Ishikawa (cell line): ENCODE measurements at regions not wholly inside any gene's neighbourhood (a gene's known extent, or its start where the extent isn't known, plus 50 kb on each side); places are given as distances from the start of the nearest gene placed in this dataset.

Experiments
- CEBPB ChIP-seq: IDR thresholded peaks from 2 replicates; pipeline ENCODE4 v1.6.1; 2012
- CREB1 ChIP-seq: IDR thresholded peaks from 2 replicates; pipeline ENCODE4 v1.6.1; 2012; ENCODE audit warnings: low read depth
- EGR1 ChIP-seq: IDR thresholded peaks from 2 replicates; pipeline ENCODE4 v1.6.1; 2012
- EP300 ChIP-seq: IDR thresholded peaks from 2 replicates; pipeline ENCODE4 v1.6.1; 2012; ENCODE audit warnings: borderline replicate concordance
- FOXM1 ChIP-seq: IDR thresholded peaks from 2 replicates; pipeline ENCODE4 v1.6.1; 2012; ENCODE audit warnings: low read depth, borderline replicate concordance
- MAX ChIP-seq: IDR thresholded peaks from 2 replicates; pipeline ENCODE4 v1.6.1; 2012
- NFIC ChIP-seq: IDR thresholded peaks from 2 replicates; pipeline ENCODE4 v1.6.1; 2012
- RAD21 ChIP-seq: IDR thresholded peaks from 2 replicates; pipeline ENCODE4 v1.6.1; 2012; ENCODE audit warnings: low read depth
- REST ChIP-seq: IDR thresholded peaks from 2 replicates; pipeline ENCODE4 v1.6.1; 2012; ENCODE audit warnings: low read depth, mild to moderate bottlenecking
- TAF1 ChIP-seq: IDR thresholded peaks from 2 replicates; pipeline ENCODE4 v1.6.1; 2012; ENCODE audit warnings: low read depth, mild to moderate bottlenecking
- TCF12 ChIP-seq: IDR thresholded peaks from 2 replicates; pipeline ENCODE4 v1.6.1; 2012; ENCODE audit warnings: low read depth
- TEAD4 ChIP-seq: IDR thresholded peaks from 2 replicates; pipeline ENCODE4 v1.6.1; 2012
- YY1 ChIP-seq: IDR thresholded peaks from 2 replicates; pipeline ENCODE4 v1.6.1; 2012; ENCODE audit warnings: low read depth

GRCh38 chr12:93165384-93165932 lies 212.3 kb upstream of the NUDT4 start:
- no peak for TF ChIP-seq CEBPB
- no peak for TF ChIP-seq EP300
- TF ChIP-seq RAD21, result no peak
- TF ChIP-seq CREB1, result no peak
- TF ChIP-seq YY1, result no peak
- TF ChIP-seq TEAD4, result no peak
- no peak for TF ChIP-seq REST
- TF ChIP-seq TAF1, result no peak
- TF ChIP-seq FOXM1, result no peak
- no peak for TF ChIP-seq MAX
- no peak for TF ChIP-seq TCF12
- no peak for TF ChIP-seq NFIC
- TF ChIP-seq EGR1, result no peak
